OCI-LY3 (cell line): ENCODE measurements at regions not wholly inside any gene's neighbourhood (a gene's known extent, or its start where the extent isn't known, plus 50 kb on each side); places are given as distances from the start of the nearest gene placed in this dataset.
"Not testable (repeated sequence)": the region's sequence is repeated elsewhere in the genome, so short reads cannot be mapped to it uniquely, and the experiment has no call there.

ENCODE experiments used
- H2AFZ ChIP-seq: fragments of 200-600, 300-600 bp; shearing (Covaris generic); 2 replicates; pipeline ENCODE4 v1.6.0; 2014; ENCODE audit warnings: antibody characterized with exemption, low read depth, low read length
- H3K27ac ChIP-seq: fragments of 200-600, 300-600 bp; sonication (generic); 2 replicates; pipeline ENCODE4 v1.5.1; 2014; ENCODE audit warnings: mild to moderate bottlenecking, low read length, moderate library complexity, mixed read lengths
- H3K27me3 ChIP-seq: fragments of 200-600, 300-600 bp; sonication (generic); 2 replicates; pipeline ENCODE4 v1.6.1; 2014; ENCODE audit warnings: low read depth, low read length, mixed read lengths
- H3K36me3 ChIP-seq: fragments of 200-600, 300-600 bp; sonication (generic); replicated peaks from 2 replicates; pipeline ENCODE3; 2014; ENCODE audit warnings: low read depth, low read length, mixed read lengths
- H3K4me1 ChIP-seq: fragments of 300-600, 200-600 bp; sonication (generic); 2 replicates; pipeline ENCODE4 v1.6.1; 2014; ENCODE audit warnings: low read length, mixed read lengths
- H3K4me2 ChIP-seq: fragments of 200-600, 300-600 bp; sonication (generic); 2 replicates; pipeline ENCODE4 v1.6.1; 2014; ENCODE audit warnings: low read length, mixed read lengths
- H3K4me3 ChIP-seq: fragments of 300-600, 200-600 bp; sonication (generic); 2 replicates; pipeline ENCODE4 v1.5.1; 2014; ENCODE audit warnings: antibody characterized with exemption, mild to moderate bottlenecking, low read length, moderate library complexity
- H3K79me2 ChIP-seq: fragments of 300-600, 200-600 bp; shearing (Covaris generic); 2 replicates; pipeline ENCODE4 v1.6.1; 2014; ENCODE audit warnings: mild to moderate bottlenecking, low read length, mixed read lengths
- H3K9ac ChIP-seq: fragments of 300-600, 200-600 bp; shearing (Covaris generic); 2 replicates; pipeline ENCODE4 v1.6.0; 2014; ENCODE audit warnings: mild to moderate bottlenecking, low read length, moderate library complexity
- H3K9me3 ChIP-seq: fragments of 200-600, 300-600 bp; shearing (Covaris generic); 2 replicates; pipeline ENCODE4 v1.6.1; 2014; ENCODE audit warnings: low read length, mixed read lengths; ENCODE audit not compliant: insufficient read depth
- H4K20me1 ChIP-seq: fragments of 200-600, 300-600 bp; sonication (generic); 2 replicates; pipeline ENCODE4 v1.6.1; 2016; ENCODE audit warnings: low read length, mixed read lengths; ENCODE audit not compliant: insufficient read depth

DNA sequence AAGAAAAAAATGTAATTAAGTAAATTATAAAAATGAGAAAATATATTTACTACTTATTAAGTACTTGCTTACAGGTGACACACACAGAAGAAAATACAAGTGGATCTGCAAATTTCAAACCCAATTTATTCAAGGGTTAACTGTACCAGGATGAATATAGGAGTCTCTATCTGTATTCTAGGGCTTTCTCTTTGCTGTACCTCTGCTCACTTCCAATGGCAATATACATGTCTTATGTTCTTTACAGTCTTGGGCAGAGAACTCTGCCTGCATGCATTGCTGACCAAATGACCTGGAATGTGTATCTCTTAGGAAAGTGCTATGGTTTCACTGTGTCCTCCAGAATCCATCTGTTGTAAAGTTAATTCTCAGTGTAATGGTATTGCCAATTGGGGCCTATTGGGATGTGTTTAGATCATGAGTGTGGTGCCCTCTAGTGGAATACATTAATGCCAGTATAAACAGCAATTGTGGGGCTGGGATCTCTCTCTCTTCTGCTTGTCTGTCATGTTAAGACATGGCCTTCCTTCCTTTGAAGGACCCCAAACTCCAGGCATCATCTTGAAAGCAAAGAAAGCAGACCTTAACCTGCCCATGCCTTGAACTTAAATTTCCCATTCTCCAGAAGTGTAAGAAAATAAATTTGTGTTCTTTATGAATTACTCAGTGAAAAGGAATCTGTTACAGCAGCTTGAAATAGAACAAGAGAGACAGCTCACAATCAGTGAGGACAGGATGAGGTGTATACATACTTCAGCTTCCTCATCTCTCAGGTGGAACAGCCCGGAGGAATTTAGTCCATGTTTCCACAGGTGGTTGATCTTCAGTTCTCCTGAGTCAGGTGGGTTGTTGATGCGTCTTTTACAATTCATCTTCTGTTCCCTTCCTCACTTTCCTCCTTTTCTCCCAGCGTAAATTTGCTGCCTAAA lies 356.9 kb downstream of the RPIA start:
- H3K27me3 ChIP-seq, H3K4me2 ChIP-seq, H3K27ac ChIP-seq, H3K36me3 ChIP-seq, H4K20me1 ChIP-seq, H2AFZ ChIP-seq, H3K4me1 ChIP-seq, H3K4me3 ChIP-seq, H3K79me2 ChIP-seq, H3K9ac ChIP-seq, H3K9me3 ChIP-seq: not testable (repeated sequence)

DNA sequence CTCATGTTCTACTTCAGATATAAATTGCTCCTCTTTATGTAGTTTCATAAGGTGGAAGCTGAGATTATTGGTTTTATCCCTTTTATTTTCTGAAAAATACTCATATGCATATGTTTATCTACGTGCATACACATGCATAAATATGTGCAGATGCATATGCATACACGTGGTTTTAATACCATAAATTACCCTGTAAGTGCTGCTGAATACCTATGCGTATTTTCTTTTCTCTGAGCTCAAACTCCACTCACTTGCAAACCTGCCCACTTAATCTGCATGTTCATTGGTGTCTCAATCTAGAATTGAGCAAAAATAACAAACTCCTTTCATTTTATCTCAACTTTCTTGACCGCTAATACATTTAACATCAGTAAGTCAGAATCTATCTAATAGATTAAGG lies 367.1 kb downstream of the RPIA start:
- H3K27ac ChIP-seq, H3K9ac ChIP-seq, H3K36me3 ChIP-seq, H3K4me3 ChIP-seq, H3K79me2 ChIP-seq, H2AFZ ChIP-seq, H3K27me3 ChIP-seq, H3K9me3 ChIP-seq, H3K4me1 ChIP-seq, H4K20me1 ChIP-seq, H3K4me2 ChIP-seq: not testable (repeated sequence)

DNA sequence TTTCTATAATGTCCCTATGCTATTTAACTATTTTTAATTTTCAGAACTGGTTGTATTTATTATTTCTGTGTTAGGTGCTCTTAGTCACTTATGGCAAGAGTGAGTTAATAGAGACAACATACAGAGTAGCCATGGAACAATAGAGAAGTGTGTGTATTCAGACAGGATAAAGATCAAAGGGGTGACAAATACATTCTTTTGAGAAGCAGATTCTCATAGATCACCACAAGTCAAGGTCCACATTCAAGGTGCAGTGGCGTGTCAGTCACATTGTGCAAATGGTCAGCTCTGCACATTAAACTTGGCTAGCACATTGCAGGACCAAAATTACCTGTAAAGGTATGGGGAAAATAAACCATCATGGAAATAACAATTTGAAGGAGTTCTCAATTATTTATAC lies 369.7 kb downstream of the RPIA start:
- not testable (repeated sequence) for H4K20me1 ChIP-seq, H3K4me2 ChIP-seq, H3K79me2 ChIP-seq, H3K4me3 ChIP-seq, H3K9me3 ChIP-seq, H3K4me1 ChIP-seq, H3K36me3 ChIP-seq, H3K27ac ChIP-seq, H3K9ac ChIP-seq, H2AFZ ChIP-seq, H3K27me3 ChIP-seq

DNA sequence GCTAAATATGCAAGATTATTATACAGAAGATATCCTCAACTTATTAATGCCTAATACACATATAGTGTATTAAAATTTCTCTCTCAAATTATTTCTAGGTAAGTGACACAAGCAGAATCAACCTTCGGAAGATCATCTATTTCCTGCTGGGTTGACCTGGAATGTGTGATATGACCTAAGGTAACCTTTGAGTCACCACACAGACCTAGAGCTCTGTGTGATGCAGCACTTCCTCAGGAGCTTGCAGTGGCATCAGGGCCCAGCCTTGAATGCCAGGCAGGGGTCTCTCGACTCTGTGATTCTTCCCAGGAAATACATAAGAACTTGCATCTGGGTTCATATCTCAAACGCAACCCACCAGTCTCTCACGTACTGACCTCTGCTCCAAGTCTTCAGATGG lies 385.3 kb downstream of the RPIA start:
- H3K27me3 ChIP-seq, H3K9ac ChIP-seq, H3K4me1 ChIP-seq, H3K4me3 ChIP-seq, H3K79me2 ChIP-seq, H3K9me3 ChIP-seq, H3K27ac ChIP-seq, H3K36me3 ChIP-seq, H3K4me2 ChIP-seq, H2AFZ ChIP-seq, H4K20me1 ChIP-seq: not testable (repeated sequence)

DNA sequence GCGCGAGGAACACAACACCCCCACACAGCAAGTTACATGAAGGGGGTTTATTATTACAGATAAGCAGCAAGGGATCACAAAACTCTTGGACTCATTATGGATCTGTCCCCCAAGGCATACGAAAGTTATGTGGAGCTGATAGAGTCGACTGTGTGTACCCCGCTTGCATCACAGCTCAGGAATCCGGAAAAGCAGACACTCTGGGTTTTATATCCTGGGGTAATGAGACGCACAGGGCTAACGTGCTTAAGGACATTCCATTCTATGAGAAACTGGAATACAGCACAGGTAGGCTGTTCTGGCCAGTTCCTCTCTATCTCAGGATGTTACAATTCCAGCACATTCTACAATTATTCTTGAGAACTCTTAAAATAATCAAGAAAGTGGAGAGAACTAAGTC lies 401.4 kb downstream of the RPIA start:
- not testable (repeated sequence) for H3K9ac ChIP-seq, H3K4me1 ChIP-seq, H3K9me3 ChIP-seq, H2AFZ ChIP-seq, H3K4me2 ChIP-seq, H3K36me3 ChIP-seq, H3K79me2 ChIP-seq, H3K27me3 ChIP-seq, H4K20me1 ChIP-seq, H3K27ac ChIP-seq, H3K4me3 ChIP-seq

DNA sequence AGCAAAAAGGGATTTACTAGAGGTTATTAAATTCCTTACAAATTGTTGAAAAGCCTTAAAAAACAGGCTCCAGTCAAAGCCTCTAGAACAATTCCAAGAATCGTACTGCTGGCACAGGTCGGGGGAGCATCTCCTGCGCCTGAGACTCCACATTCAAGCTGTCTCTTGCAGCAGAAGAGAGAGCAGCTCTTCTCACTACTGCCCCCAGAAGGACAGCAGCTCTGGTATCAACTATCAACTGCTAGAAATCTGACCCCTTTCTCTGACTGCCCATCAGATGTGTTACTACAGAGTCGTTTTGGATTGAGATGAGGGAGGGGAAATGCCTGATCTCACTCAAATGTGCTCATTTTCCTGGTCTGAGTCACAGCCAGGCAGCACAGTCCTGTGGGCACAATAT lies 403.6 kb downstream of the RPIA start:
- not testable (repeated sequence) for H3K9ac ChIP-seq, H3K4me2 ChIP-seq, H3K9me3 ChIP-seq, H3K79me2 ChIP-seq, H3K27ac ChIP-seq, H3K4me3 ChIP-seq, H4K20me1 ChIP-seq, H3K4me1 ChIP-seq, H3K36me3 ChIP-seq, H3K27me3 ChIP-seq, H2AFZ ChIP-seq

DNA sequence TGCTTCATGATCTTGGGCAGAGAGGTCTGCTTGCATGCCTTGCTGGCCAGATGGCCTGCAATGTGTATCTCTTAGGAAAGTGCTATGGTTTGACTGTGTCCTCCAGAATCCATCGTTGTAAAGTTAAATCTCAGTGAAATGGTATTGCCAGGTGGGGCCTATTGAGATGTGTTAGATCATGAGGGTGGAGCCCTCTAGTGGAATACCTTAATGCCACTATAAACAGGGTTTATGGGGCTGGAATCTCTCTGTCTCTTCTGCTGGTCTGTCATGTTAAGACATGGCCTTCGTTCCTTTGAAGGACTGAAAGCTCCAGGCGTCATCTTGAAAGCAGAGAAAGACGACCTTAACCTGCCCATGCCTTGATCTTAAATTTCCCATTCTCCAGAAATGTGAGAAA lies 411.1 kb downstream of the RPIA start:
- not testable (repeated sequence) for H3K36me3 ChIP-seq, H3K4me1 ChIP-seq, H3K9ac ChIP-seq, H3K79me2 ChIP-seq, H4K20me1 ChIP-seq, H3K9me3 ChIP-seq, H3K4me2 ChIP-seq, H3K4me3 ChIP-seq, H3K27ac ChIP-seq, H3K27me3 ChIP-seq, H2AFZ ChIP-seq

DNA sequence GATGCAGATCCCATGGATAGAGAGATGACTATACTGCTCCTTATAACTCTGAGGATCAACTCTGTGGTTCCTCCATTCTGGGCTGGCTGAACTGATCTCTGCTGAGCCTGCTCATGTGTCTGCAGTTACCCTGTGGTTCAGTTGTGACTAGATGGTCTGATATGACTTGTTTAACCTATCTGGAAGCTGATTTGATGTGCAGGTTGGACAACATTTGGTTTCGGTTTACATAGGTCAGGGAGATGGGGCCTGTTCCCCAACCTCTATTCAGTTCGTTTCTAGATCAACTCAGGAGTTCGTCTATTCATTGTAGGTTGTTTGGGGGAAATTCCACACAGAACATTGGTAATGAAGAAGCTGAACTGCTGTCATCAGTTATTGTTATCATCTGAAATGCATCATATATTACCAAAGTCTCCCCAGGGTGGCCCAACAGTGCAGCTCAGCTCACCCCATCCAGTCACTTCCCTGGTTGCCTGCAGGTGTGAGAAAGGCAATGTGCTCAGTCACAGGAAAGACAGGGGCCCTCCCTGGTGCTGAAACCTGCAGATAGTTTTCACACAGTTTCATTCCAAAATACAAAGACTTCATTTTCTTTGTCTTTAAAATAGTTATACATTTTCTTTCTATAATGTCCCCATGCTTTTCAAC lies 415.0 kb downstream of the RPIA start:
- not testable (repeated sequence) for H3K27ac ChIP-seq, H3K36me3 ChIP-seq, H3K79me2 ChIP-seq, H2AFZ ChIP-seq, H3K9me3 ChIP-seq, H4K20me1 ChIP-seq, H3K9ac ChIP-seq, H3K27me3 ChIP-seq, H3K4me2 ChIP-seq, H3K4me1 ChIP-seq, H3K4me3 ChIP-seq

DNA sequence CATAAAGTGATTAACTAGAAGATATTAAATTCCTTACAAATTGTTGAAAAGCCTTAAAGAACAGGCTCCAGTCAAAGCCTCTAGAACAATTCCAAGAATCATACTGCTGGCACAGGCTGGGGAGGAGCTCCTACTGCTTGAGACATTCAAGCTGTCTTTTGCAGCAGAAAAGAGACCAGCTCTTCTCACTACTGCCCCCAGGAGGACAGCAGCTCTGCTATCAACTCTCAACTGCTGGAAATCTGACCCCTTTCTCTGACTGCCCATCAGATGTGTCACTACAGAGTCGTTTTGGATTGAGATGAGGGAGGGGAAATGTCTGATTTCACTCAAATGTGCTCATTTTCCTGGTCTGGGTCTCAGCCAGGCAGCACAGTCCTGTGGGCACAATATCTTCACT lies 421.0 kb downstream of the RPIA start:
- H3K27ac ChIP-seq, H4K20me1 ChIP-seq, H3K79me2 ChIP-seq, H3K9ac ChIP-seq, H3K9me3 ChIP-seq, H3K27me3 ChIP-seq, H2AFZ ChIP-seq, H3K4me1 ChIP-seq, H3K36me3 ChIP-seq, H3K4me2 ChIP-seq, H3K4me3 ChIP-seq: not testable (repeated sequence)

DNA sequence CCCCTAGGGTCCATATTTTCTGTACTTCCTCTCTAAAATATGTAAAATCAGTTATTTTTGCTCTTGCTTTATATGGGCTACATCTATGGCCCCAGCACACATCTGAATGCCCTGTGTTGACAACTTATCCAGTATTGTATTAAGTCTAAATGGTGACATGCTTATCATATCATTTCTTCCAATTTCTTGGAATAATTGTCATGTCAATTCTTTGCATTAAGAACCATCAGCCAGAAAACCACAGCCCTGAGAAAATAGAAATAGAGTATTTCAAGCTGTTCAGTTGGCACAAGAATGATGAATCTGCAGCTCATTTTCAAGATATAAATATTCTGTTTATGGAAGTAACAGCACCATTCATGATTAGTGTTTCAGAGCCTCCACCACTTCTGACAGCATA lies 421.8 kb downstream of the RPIA start:
- not testable (repeated sequence) for H3K9me3 ChIP-seq, H4K20me1 ChIP-seq, H3K27ac ChIP-seq, H2AFZ ChIP-seq, H3K4me3 ChIP-seq, H3K36me3 ChIP-seq, H3K4me1 ChIP-seq, H3K9ac ChIP-seq, H3K4me2 ChIP-seq, H3K79me2 ChIP-seq, H3K27me3 ChIP-seq
